GM12878 (cell line): ENCODE measurements at regions not wholly inside any gene's neighbourhood (a gene's known extent, or its start where the extent isn't known, plus 50 kb on each side); places are given as distances from the start of the nearest gene placed in this dataset.

Experiments used
- ATAC-seq: fragments of 200-7000 bp; cut with Tn5 transposase; 3 replicates; pipeline ENCODE4 v1.9.1; 2020; ENCODE audit warnings: mild to moderate bottlenecking, moderate library complexity
- BruUV-seq: library from RNA; stranded (reverse); fragments of 400-500 nt; replicated peaks from 2 replicates; lab custom pipeline; 2021; lab: Mats Ljungman, UMichigan
- CTCF ChIA-PET: fragments of 300-600 bp; sonication (Branson Sonifier 250); formaldehyde crosslinking; extraction: SDS; loops from one replicate; lab custom pipeline; 2021; ENCODE audit warnings: inconsistent platforms; lab: Yijun Ruan, JAX
- POLR2A ChIA-PET: fragments of 350-600 bp; formaldehyde crosslinking; extraction: SDS; loops from one replicate; lab custom pipeline; 2021; ENCODE audit warnings: inconsistent platforms; lab: Charles Lee
- RAD21 ChIA-PET: fragments of 300-600 bp; sonication (Branson Sonifier 250); formaldehyde crosslinking; loops from one replicate; lab custom pipeline; 2023; ENCODE audit warnings: antibody characterized with exemption; ENCODE audit not compliant: unreplicated experiment; lab: Charles Lee
- SMC1A ChIA-PET: fragments of 300-600 bp; sonication (Branson Sonifier 250); formaldehyde crosslinking; loops from one replicate; lab custom pipeline; 2023; ENCODE audit not compliant: unreplicated experiment, uncharacterized antibody; lab: Charles Lee
- DNase-seq: peaks from one replicate; pipeline ENCODE4 v3.0.0-alpha.2; 2011; ENCODE audit warnings: low read depth, low spot score
- FAIRE-seq: peaks from 3 replicates; lab custom pipeline; 2011; peaks lifted over from hg19 to GRCh38; lab: Jason Lieb, UNC
- H2AFZ ChIP-seq: 2 replicates; pipeline ENCODE4 v1.6.0; 2011; ENCODE audit warnings: low read depth, low read length, control low read depth; ENCODE audit not compliant: control insufficient read depth
- H3K27ac ChIP-seq: 2 replicates; pipeline ENCODE4 v1.5.1; 2011; ENCODE audit warnings: control low read depth; ENCODE audit not compliant: control insufficient read depth, insufficient read depth
- H3K27me3 ChIP-seq, 2 experiments: replicated peaks in 1 of 2; 2 replicates each; pipeline versions ENCODE4 v1.6.0 to v1.6.1; 2011; ENCODE audit warnings: low read length in 1 of 2; ENCODE audit not compliant: control insufficient read depth in 2 of 2, insufficient read depth in 2 of 2
- H3K36me3 ChIP-seq, 2 experiments: 2 replicates each; pipeline ENCODE4 v1.5.1; 2011; ENCODE audit warnings: low read length in 1 of 2; ENCODE audit not compliant: control insufficient read depth in 2 of 2, insufficient read depth in 2 of 2
- H3K4me1 ChIP-seq: 2 replicates; pipeline ENCODE4 v1.6.1; 2011; ENCODE audit warnings: mild to moderate bottlenecking, low read length, moderate library complexity, mixed read lengths; ENCODE audit not compliant: control insufficient read depth, insufficient read depth
- H3K4me2 ChIP-seq: 2 replicates; pipeline ENCODE4 v1.6.0; 2011; ENCODE audit warnings: control low read depth; ENCODE audit not compliant: control insufficient read depth, insufficient read depth
- H3K4me3 ChIP-seq: fragments of 200-600 bp; sonication (generic); 2 replicates; pipeline ENCODE4 v1.5.1; 2016
- H3K79me2 ChIP-seq: 2 replicates; pipeline ENCODE4 v1.6.0; 2011; ENCODE audit warnings: low read length; ENCODE audit not compliant: control insufficient read depth, insufficient read depth
- H3K9ac ChIP-seq: 2 replicates; pipeline ENCODE4 v1.8.0; 2011; ENCODE audit warnings: low read length, control low read depth, mixed read lengths; ENCODE audit not compliant: control insufficient read depth, insufficient read depth
- H3K9me3 ChIP-seq: replicated peaks from 3 replicates; pipeline ENCODE4 v1.5.1; 2011; ENCODE audit warnings: mild to moderate bottlenecking, low read length; ENCODE audit not compliant: control insufficient read depth, insufficient read depth
- H4K20me1 ChIP-seq: 2 replicates; pipeline ENCODE4 v1.6.0; 2011; ENCODE audit not compliant: control insufficient read depth, insufficient read depth
- ESRRA ChIP-seq: IDR thresholded peaks from 2 replicates; pipeline ENCODE4 v1.6.1; 2012; ENCODE audit warnings: mild to moderate bottlenecking, low read length, improper control_type of control experiment
- JUNB ChIP-seq: IDR thresholded peaks from 2 replicates; pipeline ENCODE4 v1.6.1; 2016; ENCODE audit warnings: antibody characterized with exemption, mild to moderate bottlenecking
- JUND ChIP-seq: IDR thresholded peaks from 2 replicates; pipeline ENCODE4 v1.6.1; 2012; ENCODE audit warnings: low read depth, mild to moderate bottlenecking, low read length, improper control_type of control experiment, moderate library complexity
- SIN3A ChIP-seq: IDR thresholded peaks from 2 replicates; pipeline ENCODE4 v1.6.1; 2012; ENCODE audit warnings: low read depth, low read length, improper control_type of control experiment
- WGBS: methylation state at CpG from one replicate; pipeline ENCODE4 v1.1.6; 2016; ENCODE audit warnings: low lambda C conversion rate; ENCODE audit not compliant: insufficient replicate concordance, insufficient coverage; ENCODE audit errors: missing lambda C conversion rate; 5-methylcytosine and 5-hydroxymethylcytosine counted together
- in situ Hi-C: fragments of 300-500 bp; cut with MboI; formaldehyde crosslinking; loops from 9 replicates; pipeline ENCODE4 v1.14.3; 2018; ENCODE audit warnings: mixed read lengths
- intact Hi-C: fragments of 100-400 bp; cut with micrococcal nuclease; formaldehyde crosslinking; loops from one replicate; pipeline ENCODE4 v1.14.2; 2022; ENCODE audit not compliant: unreplicated experiment
- TF ChIP-seq, protein P1 (sequence below): fragments of 450-650 bp; IDR thresholded peaks from 2 replicates; pipeline ENCODE4 v1.6.1; 2016; ENCODE audit warnings: mild to moderate bottlenecking
- TF ChIP-seq, protein P2 (sequence below): fragments of 450-650 bp; IDR thresholded peaks from 2 replicates; pipeline ENCODE4 v1.6.1; 2016; ENCODE audit warnings: mild to moderate bottlenecking

DNA sequence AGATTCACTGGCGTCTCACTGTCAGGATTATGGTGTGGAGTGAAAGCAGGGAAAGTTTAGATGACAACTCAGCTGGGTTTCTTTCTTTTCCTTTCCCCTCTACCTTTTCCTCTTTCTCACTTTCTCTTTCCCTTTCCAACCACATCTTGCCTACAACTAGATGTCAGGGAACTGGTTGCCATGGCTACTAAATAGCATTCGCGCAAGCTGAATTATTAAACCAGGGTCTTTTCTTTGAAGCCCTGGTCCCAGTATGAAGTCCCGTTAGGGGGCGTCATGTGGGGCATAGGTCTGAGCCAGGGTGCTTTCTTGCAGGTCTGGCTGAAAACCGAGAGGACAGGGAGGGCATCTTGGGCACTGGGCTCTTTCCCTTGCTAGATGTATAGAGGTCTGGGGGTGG lies 168.4 kb upstream of the CACNA1E start (continued):
- TF ChIP-seq, protein P1, sequence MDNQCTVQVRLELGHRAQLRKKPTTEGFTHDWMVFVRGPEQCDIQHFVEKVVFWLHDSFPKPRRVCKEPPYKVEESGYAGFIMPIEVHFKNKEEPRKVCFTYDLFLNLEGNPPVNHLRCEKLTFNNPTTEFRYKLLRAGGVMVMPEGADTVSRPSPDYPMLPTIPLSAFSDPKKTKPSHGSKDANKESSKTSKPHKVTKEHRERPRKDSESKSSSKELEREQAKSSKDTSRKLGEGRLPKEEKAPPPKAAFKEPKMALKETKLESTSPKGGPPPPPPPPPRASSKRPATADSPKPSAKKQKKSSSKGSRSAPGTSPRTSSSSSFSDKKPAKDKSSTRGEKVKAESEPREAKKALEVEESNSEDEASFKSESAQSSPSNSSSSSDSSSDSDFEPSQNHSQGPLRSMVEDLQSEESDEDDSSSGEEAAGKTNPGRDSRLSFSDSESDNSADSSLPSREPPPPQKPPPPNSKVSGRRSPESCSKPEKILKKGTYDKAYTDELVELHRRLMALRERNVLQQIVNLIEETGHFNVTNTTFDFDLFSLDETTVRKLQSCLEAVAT, result no peak
- TF ChIP-seq ESRRA (no peak), JUNB (no peak)

DNA sequence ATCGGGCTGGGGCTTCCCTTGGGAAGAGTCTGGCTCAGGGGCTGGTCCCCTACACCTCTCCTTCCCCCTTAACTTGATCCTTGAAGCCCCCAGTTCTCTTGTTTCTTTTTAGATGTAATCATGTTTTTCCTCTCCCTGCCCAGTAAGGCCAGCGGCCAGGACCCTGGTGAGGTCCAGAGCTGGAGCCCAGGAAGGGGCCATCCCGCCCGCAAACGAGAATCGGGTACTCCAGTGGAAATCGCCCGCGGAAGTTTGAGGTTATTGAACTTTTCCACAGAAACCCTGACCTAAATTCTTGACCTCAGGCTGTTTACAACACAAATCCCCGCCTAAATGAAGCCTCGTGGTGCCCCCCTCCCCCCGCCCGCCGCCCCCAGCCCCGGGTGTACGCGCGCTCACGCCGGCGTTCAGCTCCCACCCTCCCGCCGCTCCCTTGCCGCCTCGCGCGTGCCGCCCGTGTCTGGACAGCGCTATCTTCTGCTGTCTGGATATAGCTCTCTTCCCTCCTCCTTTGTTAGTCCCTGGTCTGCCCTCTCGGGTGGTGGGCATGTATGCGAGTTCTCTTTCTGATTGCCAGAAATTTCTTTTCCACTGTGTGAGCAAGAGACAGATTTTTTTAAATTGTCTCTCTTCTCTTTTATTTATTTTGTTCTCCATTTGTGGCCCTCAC lies 165.9 kb upstream of the CACNA1E start:
- BruUV-seq, result no TSS peak
- intact Hi-C loops (loop anchor here (5.0 kb wide), 1 partner anchor 105 kb away; no protein-coding TSS in a partner anchor), in situ Hi-C loops (no loop called here)
- Histone ChIP-seq H3K4me1 (no peaks in the 10 kb centered on the region), H3K79me2 (no peaks in the 10 kb centered on the region), H3K4me2 (no peak overlapping the region), H3K36me3 (no peaks in the 10 kb centered on the region), H3K4me3 (no peak overlapping the region), H3K9ac (no peak overlapping the region), H3K9me3 (no peaks in the 10 kb centered on the region), H2AFZ (no peak overlapping the region), H3K27me3 (peaks cover 8 to 21% of the 10 kb centered on the region in 2 experiments), H3K27ac (no peak overlapping the region), H4K20me1 (no peaks in the 10 kb centered on the region)
- ChIA-PET SMC1A (no interaction called here), RAD21 (no interaction called here), POLR2A (no interaction called here), CTCF (no interaction called here)
- ATAC-seq (no peak), FAIRE-seq (no peak), DNase-seq (no peak)
- WGBS, result 11% methylated on average over 11 of the region's 32 CpGs
- TF ChIP-seq SIN3A, result no peak
- TF ChIP-seq, protein P2, sequence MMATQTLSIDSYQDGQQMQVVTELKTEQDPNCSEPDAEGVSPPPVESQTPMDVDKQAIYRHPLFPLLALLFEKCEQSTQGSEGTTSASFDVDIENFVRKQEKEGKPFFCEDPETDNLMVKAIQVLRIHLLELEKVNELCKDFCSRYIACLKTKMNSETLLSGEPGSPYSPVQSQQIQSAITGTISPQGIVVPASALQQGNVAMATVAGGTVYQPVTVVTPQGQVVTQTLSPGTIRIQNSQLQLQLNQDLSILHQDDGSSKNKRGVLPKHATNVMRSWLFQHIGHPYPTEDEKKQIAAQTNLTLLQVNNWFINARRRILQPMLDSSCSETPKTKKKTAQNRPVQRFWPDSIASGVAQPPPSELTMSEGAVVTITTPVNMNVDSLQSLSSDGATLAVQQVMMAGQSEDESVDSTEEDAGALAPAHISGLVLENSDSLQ, result no peak
- TF ChIP-seq JUND, result no peak
